ENCODE measurements at regions not wholly inside any gene's neighbourhood (a gene's known extent, or its start where the extent isn't known, plus 50 kb on each side); places are given as distances from the start of the nearest gene placed in this dataset.

DNA sequence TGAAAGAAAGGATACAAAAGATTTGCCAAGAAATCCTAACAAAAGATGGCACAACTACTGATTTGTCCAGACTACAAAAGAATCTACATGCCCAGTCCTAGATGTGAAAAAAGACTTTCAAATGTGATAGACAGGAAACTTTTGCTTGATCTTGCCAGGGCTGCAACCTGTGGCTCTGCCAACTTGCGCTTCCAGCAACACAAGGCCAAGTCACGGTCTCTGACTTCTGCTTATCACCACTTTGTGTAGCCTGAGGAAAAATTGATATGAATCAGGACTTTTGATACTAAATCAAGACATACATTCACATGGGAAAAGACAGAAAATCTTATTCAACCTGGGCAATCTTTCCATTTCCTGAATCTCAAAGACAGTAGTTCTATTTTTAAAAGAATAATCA is 366.0 kb downstream of the RAB38 start:
- TF ChIP-seq ZFP3 (CRISPR knock-in tag; IDR thresholded peaks at IDR 0.05) (no peak), ARNTL (CRISPR knock-in tag; IDR thresholded peaks at IDR 0.05; ENCODE audit: borderline replicate concordance, low read depth) (no peak), BACH2 (CRISPR knock-in tag; IDR thresholded peaks at IDR 0.05; ENCODE audit: borderline replicate concordance) (no peak), ZC3H10 (CRISPR knock-in tag; IDR thresholded peaks at IDR 0.05) (no peak), TCF4 (CRISPR knock-in tag; IDR thresholded peaks at IDR 0.05; ENCODE audit: borderline replicate concordance) (no peak), PPARA (CRISPR knock-in tag; IDR thresholded peaks at IDR 0.05; ENCODE audit: borderline replicate concordance) (no peak), RARB (CRISPR knock-in tag; IDR thresholded peaks at IDR 0.05) (no peak), ZFP30 (CRISPR knock-in tag; IDR thresholded peaks at IDR 0.05) (no peak), GLIS3 (CRISPR knock-in tag; IDR thresholded peaks at IDR 0.05) (no peak)
- TF ChIP-seq, protein P1, sequence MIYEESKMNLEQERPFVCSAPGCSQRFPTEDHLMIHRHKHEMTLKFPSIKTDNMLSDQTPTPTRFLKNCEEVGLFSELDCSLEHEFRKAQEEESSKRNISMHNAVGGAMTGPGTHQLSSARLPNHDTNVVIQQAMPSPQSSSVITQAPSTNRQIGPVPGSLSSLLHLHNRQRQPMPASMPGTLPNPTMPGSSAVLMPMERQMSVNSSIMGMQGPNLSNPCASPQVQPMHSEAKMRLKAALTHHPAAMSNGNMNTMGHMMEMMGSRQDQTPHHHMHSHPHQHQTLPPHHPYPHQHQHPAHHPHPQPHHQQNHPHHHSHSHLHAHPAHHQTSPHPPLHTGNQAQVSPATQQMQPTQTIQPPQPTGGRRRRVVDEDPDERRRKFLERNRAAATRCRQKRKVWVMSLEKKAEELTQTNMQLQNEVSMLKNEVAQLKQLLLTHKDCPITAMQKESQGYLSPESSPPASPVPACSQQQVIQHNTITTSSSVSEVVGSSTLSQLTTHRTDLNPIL (CRISPR knock-in tag; IDR thresholded peaks at IDR 0.05; ENCODE audit: low read depth), result no peak
- TF ChIP-seq, protein P2, sequence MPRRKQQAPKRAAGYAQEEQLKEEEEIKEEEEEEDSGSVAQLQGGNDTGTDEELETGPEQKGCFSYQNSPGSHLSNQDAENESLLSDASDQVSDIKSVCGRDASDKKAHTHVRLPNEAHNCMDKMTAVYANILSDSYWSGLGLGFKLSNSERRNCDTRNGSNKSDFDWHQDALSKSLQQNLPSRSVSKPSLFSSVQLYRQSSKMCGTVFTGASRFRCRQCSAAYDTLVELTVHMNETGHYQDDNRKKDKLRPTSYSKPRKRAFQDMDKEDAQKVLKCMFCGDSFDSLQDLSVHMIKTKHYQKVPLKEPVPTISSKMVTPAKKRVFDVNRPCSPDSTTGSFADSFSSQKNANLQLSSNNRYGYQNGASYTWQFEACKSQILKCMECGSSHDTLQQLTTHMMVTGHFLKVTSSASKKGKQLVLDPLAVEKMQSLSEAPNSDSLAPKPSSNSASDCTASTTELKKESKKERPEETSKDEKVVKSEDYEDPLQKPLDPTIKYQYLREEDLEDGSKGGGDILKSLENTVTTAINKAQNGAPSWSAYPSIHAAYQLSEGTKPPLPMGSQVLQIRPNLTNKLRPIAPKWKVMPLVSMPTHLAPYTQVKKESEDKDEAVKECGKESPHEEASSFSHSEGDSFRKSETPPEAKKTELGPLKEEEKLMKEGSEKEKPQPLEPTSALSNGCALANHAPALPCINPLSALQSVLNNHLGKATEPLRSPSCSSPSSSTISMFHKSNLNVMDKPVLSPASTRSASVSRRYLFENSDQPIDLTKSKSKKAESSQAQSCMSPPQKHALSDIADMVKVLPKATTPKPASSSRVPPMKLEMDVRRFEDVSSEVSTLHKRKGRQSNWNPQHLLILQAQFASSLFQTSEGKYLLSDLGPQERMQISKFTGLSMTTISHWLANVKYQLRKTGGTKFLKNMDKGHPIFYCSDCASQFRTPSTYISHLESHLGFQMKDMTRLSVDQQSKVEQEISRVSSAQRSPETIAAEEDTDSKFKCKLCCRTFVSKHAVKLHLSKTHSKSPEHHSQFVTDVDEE (CRISPR knock-in tag; IDR thresholded peaks at IDR 0.05), result no peak
